ENCODE measurements at regions not wholly inside any gene's neighbourhood (a gene's known extent, or its start where the extent isn't known, plus 50 kb on each side); places are given as distances from the start of the nearest gene placed in this dataset.

- no peak for DNase-seq (ENCODE audit: low read depth in 2 of 2)
Measured at GRCh38 chr22:48563118-48563965, 1264.3 kb downstream of the BRD1 start.

DNA sequence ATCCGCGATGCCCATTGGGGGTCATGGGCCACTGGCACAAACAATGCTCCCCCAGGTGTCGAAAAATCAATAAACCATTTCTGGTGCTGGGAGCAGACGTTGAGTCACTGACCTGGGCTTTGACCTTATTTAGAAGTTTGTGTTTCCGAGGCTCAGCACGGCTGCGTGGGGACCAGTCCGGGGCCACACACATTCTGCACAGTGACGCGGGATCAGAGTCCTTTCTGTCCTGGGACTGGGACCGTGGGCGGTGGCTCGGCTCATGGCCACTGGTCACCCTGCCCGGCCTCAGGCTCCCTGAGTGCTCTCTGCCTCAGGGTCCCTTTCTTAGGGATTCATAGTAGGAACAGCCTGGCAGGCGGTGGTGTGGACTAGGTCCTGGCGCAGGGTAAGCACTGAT lies 1266.0 kb downstream of the BRD1 start:
- DNase-seq (ENCODE audit: low read depth in 2 of 2): no peak

GRCh38 chr22:48560836-48561235 lies 1266.8 kb downstream of the BRD1 start:
- no peak for DNase-seq (ENCODE audit: low read depth in 2 of 2)

- DNase-seq (ENCODE audit: low read depth in 2 of 2): no peak
Measured at GRCh38 chr22:48560389-48560751, 1267.3 kb downstream of the BRD1 start.

GRCh38 chr22:48559647-48560388 lies 1267.9 kb downstream of the BRD1 start:
- DNase-seq (ENCODE audit: low read depth in 2 of 2): no peak

GRCh38 chr22:48558606-48559402 lies 1268.9 kb downstream of the BRD1 start:
- no peak for DNase-seq (ENCODE audit: low read depth in 2 of 2)

GRCh38 chr22:48558016-48558415 lies 1269.7 kb downstream of the BRD1 start:
- DNase-seq (ENCODE audit: low read depth in 2 of 2): no peak

- DNase-seq (ENCODE audit: low read depth in 2 of 2): no peak
Measured at GRCh38 chr22:48557473-48557872, 1270.2 kb downstream of the BRD1 start.

DNA sequence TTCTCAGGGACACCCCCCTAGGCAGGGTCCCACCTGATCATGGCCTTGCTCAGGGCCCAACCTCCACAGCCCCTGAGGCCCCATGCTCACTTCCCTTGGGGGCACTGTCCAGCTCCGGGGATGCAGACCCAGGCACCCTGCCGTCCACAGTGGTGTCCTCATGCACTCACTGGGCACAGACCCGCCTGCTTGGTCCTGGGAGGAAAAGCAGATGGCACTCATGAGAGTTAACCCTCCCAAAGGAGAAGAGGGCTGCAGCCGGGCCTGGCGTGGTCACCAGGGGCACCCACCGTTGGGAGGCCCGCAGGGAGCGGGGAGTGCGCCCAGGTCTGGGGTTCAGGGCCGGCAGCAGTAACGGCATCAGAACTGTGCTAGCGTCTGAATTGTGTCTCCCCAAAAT lies 1270.9 kb downstream of the BRD1 start:
- no peak for DNase-seq (ENCODE audit: low read depth in 2 of 2)

- no peak for DNase-seq (ENCODE audit: low read depth in 2 of 2)
Measured at GRCh38 chr22:48556222-48556621, 1271.5 kb downstream of the BRD1 start.

GRCh38 chr22:48555606-48556005 lies 1272.1 kb downstream of the BRD1 start:
- no peak for DNase-seq (ENCODE audit: low read depth in 2 of 2)

GRCh38 chr22:48554893-48555572 lies 1272.6 kb downstream of the BRD1 start:
- no peak for DNase-seq (ENCODE audit: low read depth in 2 of 2)

DNA sequence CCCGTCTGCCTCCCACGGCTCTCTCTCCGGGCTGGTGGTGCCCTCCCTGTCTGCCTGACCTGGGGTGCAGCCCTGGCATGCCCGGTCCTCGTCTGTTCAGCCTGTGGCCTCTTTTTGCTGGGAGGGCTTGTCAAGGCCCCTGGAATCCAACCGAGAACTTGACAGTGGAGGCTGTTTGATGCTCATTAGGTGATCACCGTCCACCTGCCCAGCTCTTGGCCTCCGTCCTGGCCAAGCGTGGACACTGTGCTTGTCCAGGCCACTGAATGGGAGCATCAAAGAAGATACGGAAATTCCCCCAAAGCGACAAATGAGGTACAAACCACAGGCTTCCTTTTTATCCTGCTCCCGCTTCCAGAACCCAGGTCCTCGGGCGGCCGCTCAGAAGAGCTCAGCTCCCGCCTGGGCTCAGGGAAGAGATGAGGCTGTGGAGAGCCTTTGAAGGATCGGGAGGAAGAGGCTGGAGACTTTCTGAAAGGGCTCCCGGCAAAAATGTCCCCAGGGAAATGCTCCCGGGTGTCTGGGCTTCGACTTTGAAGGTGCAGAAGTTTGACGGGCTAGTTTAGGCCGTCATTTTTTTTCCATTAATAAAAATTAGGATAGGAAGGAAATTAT lies 1273.9 kb downstream of the BRD1 start:
- no peak for DNase-seq (ENCODE audit: low read depth in 2 of 2)

GRCh38 chr22:48553119-48553518 lies 1274.6 kb downstream of the BRD1 start:
- DNase-seq (ENCODE audit: low read depth in 2 of 2): no peak

DNA sequence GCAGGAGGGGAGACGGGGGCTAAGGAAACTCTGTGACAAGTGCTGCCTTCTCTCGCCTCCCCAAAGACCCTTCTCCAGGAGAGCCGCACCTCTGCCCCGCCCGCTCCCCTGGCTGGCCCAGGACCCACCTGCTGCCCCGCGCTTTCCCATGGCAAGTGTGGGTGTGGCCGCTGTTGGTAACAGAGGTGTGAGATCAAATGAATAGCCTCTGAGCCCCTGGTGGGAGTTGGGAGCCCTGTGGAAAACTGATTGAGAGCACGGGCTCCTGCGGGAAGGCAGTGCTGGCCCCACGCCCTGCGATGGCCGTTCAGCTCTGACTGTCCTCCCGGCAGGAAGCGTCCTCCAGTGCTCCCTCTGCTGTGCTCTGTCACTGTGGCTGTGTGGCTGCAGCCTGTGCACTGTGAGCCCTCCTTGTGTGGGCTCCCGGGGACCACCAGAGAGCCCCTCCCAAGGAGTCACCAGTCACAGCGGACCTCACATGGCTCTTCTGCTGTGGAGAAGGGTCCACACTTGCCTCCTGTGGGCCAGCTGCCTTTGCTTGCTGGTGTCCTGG lies 1275.9 kb downstream of the BRD1 start:
- DNase-seq (ENCODE audit: low read depth in 2 of 2): no peak

DNA sequence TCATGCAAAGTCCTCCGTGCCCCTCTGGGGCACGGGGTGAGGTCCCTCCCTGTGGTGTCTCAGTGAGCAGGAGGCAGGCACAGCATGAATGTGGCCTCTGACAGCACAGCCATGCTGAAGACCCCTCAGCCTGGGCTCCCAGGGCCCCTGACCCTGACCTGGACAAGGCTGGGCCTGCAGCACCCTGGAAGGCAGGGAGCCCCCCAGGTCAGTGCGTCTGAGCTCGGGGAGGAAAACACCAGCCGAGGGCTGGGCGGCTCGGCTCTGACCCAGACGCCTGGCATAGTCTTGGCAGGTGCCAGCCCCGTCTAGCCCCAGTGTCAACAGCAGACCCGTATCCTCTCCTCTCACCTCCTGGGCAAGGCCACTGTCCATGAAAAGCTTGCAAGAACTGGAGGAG lies 1276.6 kb downstream of the BRD1 start:
- no peak for DNase-seq (ENCODE audit: low read depth in 2 of 2)

DNA sequence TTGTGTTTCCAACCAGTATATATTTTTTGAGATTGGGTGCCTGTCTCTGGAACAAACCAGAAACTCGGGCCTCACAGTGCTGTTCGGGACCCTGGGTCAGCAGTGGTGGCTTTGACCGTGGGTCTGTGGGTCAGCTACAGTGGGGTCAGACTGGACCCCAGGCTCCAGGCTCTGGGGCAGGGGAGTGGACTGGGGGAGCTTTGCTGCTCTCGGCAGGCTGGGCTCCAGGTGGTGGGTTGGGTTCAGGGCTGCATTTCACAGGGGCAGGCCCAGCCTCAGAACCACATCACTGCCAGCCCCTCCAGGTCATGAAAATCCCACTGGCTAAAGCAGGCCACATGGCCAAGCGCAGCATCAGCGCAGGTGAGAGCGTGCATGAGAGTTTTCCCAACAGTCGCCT lies 1279.3 kb downstream of the BRD1 start:
- DNase-seq (ENCODE audit: low read depth in 2 of 2): no peak

- no peak for DNase-seq (ENCODE audit: low read depth in 2 of 2)
Measured at GRCh38 chr22:48547971-48548370, 1279.7 kb downstream of the BRD1 start.

- no peak for DNase-seq (ENCODE audit: low read depth in 2 of 2)
Measured at GRCh38 chr22:48546653-48547424, 1280.8 kb downstream of the BRD1 start.

GRCh38 chr22:48545987-48546386 lies 1281.7 kb downstream of the BRD1 start:
- DNase-seq (ENCODE audit: low read depth in 2 of 2): no peak
